ENCODE measurements at regions not wholly inside any gene's neighbourhood (a gene's known extent, or its start where the extent isn't known, plus 50 kb on each side); places are given as distances from the start of the nearest gene placed in this dataset.

- no peak for DNase-seq
- Mint-ChIP-seq H3K27me3 (ENCODE audit: unreplicated experiment) (no peaks in the 10 kb centered on the region), H3K36me3 (ENCODE audit: unreplicated experiment) (no peaks in the 10 kb centered on the region), H3K9me3 (ENCODE audit: unreplicated experiment) (peaks cover 5% of the 10 kb centered on the region), H3K4me1 (ENCODE audit: low read depth, unreplicated experiment) (no peaks in the 10 kb centered on the region), H3K27ac (ENCODE audit: unreplicated experiment) (no peak overlapping the region), H3K4me3 (ENCODE audit: unreplicated experiment) (no peak overlapping the region)
- no peak for TF ChIP-seq CTCF (IDR thresholded peaks at IDR 0.05; ENCODE audit: partially characterized antibody, unreplicated experiment)
These were observed 93.9 kb upstream of the EGLN3 start for GRCh38 chr14:34044666-34045306.

GRCh38 chr14:34044373-34044637, 93.4 kb upstream of the EGLN3 start:
- DNase-seq: no peak
- no peaks in the 10 kb centered on the region for H3K36me3 Mint-ChIP-seq (ENCODE audit: unreplicated experiment)
- H3K27ac Mint-ChIP-seq (ENCODE audit: unreplicated experiment): no peak overlapping the region
- H3K9me3 Mint-ChIP-seq (ENCODE audit: unreplicated experiment): peaks cover 5% of the 10 kb centered on the region
- H3K4me3 Mint-ChIP-seq (ENCODE audit: unreplicated experiment): no peak overlapping the region
- no peaks in the 10 kb centered on the region for H3K27me3 Mint-ChIP-seq (ENCODE audit: unreplicated experiment)
- no peaks in the 10 kb centered on the region for H3K4me1 Mint-ChIP-seq (ENCODE audit: low read depth, unreplicated experiment)
- no peak for TF ChIP-seq CTCF (IDR thresholded peaks at IDR 0.05; ENCODE audit: partially characterized antibody, unreplicated experiment)

- no peaks in the 10 kb centered on the region for H3K36me3 Mint-ChIP-seq (ENCODE audit: unreplicated experiment)
- no peaks in the 10 kb centered on the region for H3K4me1 Mint-ChIP-seq (ENCODE audit: low read depth, unreplicated experiment)
- H3K9me3 Mint-ChIP-seq (ENCODE audit: unreplicated experiment): peaks cover 5% of the 10 kb centered on the region
- no peak overlapping the region for H3K27ac Mint-ChIP-seq (ENCODE audit: unreplicated experiment)
- no peaks in the 10 kb centered on the region for H3K27me3 Mint-ChIP-seq (ENCODE audit: unreplicated experiment)
- no peak for DNase-seq
- no peak for TF ChIP-seq CTCF (IDR thresholded peaks at IDR 0.05; ENCODE audit: partially characterized antibody, unreplicated experiment)
- H3K4me3 Mint-ChIP-seq (ENCODE audit: unreplicated experiment): no peak overlapping the region
These were observed 92.9 kb upstream of the EGLN3 start for GRCh38 chr14:34043627-34044372.

- no peaks in the 10 kb centered on the region for H3K27me3 Mint-ChIP-seq (ENCODE audit: unreplicated experiment)
- no peak overlapping the region for H3K4me3 Mint-ChIP-seq (ENCODE audit: unreplicated experiment)
- DNase-seq: no peak
- no peak for TF ChIP-seq CTCF (IDR thresholded peaks at IDR 0.05; ENCODE audit: partially characterized antibody, unreplicated experiment)
- peaks cover 2% of the 10 kb centered on the region for H3K4me1 Mint-ChIP-seq (ENCODE audit: low read depth, unreplicated experiment)
- H3K36me3 Mint-ChIP-seq (ENCODE audit: unreplicated experiment): no peaks in the 10 kb centered on the region
- H3K27ac Mint-ChIP-seq (ENCODE audit: unreplicated experiment): no peak overlapping the region
- H3K9me3 Mint-ChIP-seq (ENCODE audit: unreplicated experiment): peaks cover 1% of the 10 kb centered on the region
These were observed 90.3 kb upstream of the EGLN3 start for GRCh38 chr14:34041220-34041619.

GRCh38 chr14:34040766-34041165, 89.9 kb upstream of the EGLN3 start:
- Mint-ChIP-seq H3K4me3 (ENCODE audit: unreplicated experiment) (no peak overlapping the region), H3K4me1 (ENCODE audit: low read depth, unreplicated experiment) (peaks cover 2% of the 10 kb centered on the region)

More at GRCh38 chr14:34040766-34041165, 89.9 kb upstream of the EGLN3 start:
- peaks cover 1% of the 10 kb centered on the region for H3K9me3 Mint-ChIP-seq (ENCODE audit: unreplicated experiment)
- H3K27me3 Mint-ChIP-seq (ENCODE audit: unreplicated experiment): no peaks in the 10 kb centered on the region
- no peaks in the 10 kb centered on the region for H3K36me3 Mint-ChIP-seq (ENCODE audit: unreplicated experiment)
- no peak overlapping the region for H3K27ac Mint-ChIP-seq (ENCODE audit: unreplicated experiment)
- no peak for DNase-seq
- TF ChIP-seq CTCF (IDR thresholded peaks at IDR 0.05; ENCODE audit: partially characterized antibody, unreplicated experiment): no peak
